ENCODE measurements at regions not wholly inside any gene's neighbourhood (a gene's known extent, or its start where the extent isn't known, plus 50 kb on each side); places are given as distances from the start of the nearest gene placed in this dataset.

- TF ChIP-seq CTCF (IDR thresholded peaks at IDR 0.05): no peak
- no peak for TF ChIP-seq ZBTB21 (CRISPR knock-in tag; IDR thresholded peaks at IDR 0.05; ENCODE audit: borderline replicate concordance)
- no peak for TF ChIP-seq ETV6 (CRISPR knock-in tag; IDR thresholded peaks at IDR 0.05)
- TF ChIP-seq HMGXB4 (CRISPR knock-in tag; IDR thresholded peaks at IDR 0.05): no peak
- no peak for TF ChIP-seq AR (CRISPR knock-in tag; IDR thresholded peaks at IDR 0.05)
- no peak for TF ChIP-seq SMAD4 (CRISPR knock-in tag; IDR thresholded peaks at IDR 0.05)
- no peak for TF ChIP-seq NFE2L1 (CRISPR knock-in tag; IDR thresholded peaks at IDR 0.05)
- no peak for TF ChIP-seq ZNF423 (CRISPR knock-in tag; IDR thresholded peaks at IDR 0.05)
- no peak for TF ChIP-seq ZNF671 (CRISPR knock-in tag; IDR thresholded peaks at IDR 0.05)
- TF ChIP-seq ZNF512 (CRISPR knock-in tag; IDR thresholded peaks at IDR 0.05; ENCODE audit: borderline replicate concordance): no peak
- TF ChIP-seq E2F1 (CRISPR knock-in tag; IDR thresholded peaks at IDR 0.05): no peak
- TF ChIP-seq PREB (CRISPR knock-in tag; IDR thresholded peaks at IDR 0.05; ENCODE audit: borderline replicate concordance): no peak
Observed at GRCh38 chr4:171239196-171239595, 574.0 kb upstream of the GALNTL6 start.
